HFF-Myc (cell line): ENCODE measurements at regions not wholly inside any gene's neighbourhood (a gene's known extent, or its start where the extent isn't known, plus 50 kb on each side); places are given as distances from the start of the nearest gene placed in this dataset.

Source experiments
- DNase-seq: peaks from one replicate; pipeline ENCODE4 v3.0.0-alpha.2; 2011; ENCODE audit warnings: low read depth; ENCODE audit errors: extremely low read depth
- H3K4me3 ChIP-seq: replicated peaks from 2 replicates; pipeline ENCODE4 v1.5.1; 2011; ENCODE audit warnings: low read depth, mild to moderate bottlenecking, control low read depth, low read length
- TF ChIP-seq, protein P1 (sequence below): IDR thresholded peaks from 2 replicates; pipeline ENCODE4 v1.5.1; 2012; ENCODE audit warnings: mild to moderate bottlenecking, low read depth, low read length, control low read depth; ENCODE audit errors: missing control alignments

- H3K4me3 ChIP-seq, result no peak overlapping the region
- no peak for DNase-seq
- TF ChIP-seq, protein P1, sequence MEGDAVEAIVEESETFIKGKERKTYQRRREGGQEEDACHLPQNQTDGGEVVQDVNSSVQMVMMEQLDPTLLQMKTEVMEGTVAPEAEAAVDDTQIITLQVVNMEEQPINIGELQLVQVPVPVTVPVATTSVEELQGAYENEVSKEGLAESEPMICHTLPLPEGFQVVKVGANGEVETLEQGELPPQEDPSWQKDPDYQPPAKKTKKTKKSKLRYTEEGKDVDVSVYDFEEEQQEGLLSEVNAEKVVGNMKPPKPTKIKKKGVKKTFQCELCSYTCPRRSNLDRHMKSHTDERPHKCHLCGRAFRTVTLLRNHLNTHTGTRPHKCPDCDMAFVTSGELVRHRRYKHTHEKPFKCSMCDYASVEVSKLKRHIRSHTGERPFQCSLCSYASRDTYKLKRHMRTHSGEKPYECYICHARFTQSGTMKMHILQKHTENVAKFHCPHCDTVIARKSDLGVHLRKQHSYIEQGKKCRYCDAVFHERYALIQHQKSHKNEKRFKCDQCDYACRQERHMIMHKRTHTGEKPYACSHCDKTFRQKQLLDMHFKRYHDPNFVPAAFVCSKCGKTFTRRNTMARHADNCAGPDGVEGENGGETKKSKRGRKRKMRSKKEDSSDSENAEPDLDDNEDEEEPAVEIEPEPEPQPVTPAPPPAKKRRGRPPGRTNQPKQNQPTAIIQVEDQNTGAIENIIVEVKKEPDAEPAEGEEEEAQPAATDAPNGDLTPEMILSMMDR, result no peak
Measured at GRCh38 chr5:171684169-171684568, 101.4 kb upstream of the SMIM23 start.

DNA sequence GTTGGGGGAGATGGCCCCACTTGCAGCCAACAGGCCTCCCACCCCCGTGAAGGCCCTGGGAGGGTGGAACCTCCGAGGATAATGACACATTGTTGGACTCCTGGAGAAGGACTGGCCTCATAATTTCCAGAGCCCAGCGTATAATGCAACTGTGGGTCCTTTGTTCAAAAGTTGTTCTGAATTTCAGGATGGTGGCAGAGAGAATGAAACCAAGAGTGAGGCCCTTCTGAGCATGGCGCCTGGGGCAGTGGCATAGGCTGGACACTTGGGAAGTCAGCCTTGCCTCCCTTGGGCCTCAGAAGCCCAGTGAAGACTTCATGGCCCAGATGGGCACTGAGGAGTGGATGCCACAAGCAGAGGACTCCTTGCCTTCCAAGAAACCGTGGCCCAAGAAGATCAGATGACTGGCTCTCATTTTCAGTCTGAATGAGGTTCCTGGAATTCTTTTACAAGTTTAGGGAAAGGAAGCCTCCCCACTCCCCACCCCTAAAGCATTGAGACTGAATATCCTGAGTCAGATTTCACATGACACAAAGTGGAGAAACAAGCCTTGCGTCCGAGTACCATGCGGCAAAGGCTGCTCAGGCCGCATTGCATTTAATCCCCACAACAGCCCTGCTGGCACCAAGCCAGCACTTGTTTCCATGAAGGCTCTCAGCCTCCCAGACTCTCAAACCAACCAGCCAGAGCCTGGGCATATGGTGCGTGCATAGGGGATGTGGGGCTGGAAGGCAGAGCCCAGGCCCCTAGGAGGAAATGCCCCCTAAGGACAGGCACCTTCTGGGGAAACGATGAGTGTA is 96.7 kb upstream of the SMIM23 start:
- no peak overlapping the region for H3K4me3 ChIP-seq
- DNase-seq, result no peak
- TF ChIP-seq, protein P1, result no peak

- TF ChIP-seq, protein P1, result no peak
- DNase-seq, result no peak
Measured at GRCh38 chr5:171689853-171690417, 95.7 kb upstream of the SMIM23 start.

GRCh38 chr5:171692107-171692506 is 93.5 kb upstream of the SMIM23 start:
- no peak for DNase-seq

More at GRCh38 chr5:171689853-171690417, 95.7 kb upstream of the SMIM23 start:
- H3K4me3 ChIP-seq, result no peak overlapping the region

DNA sequence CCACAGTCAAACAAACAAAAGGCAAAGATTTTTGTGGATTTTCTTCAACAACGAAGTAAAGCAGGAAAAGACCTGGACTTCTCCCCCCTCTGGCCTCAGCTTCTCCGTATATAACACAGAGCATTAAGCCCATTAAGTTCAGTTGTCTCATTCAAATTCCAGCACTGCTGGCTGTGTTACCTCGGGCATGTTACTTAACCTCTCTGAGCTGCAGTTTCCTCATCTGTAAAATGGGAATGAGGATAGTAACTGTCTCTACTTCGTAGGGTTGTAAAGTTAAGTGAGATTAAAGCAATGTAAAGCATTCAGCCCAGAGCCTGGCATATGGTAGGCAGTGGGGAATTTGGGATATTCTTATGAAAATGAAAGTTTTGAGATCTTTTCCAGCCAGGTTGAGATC is 92.7 kb upstream of the SMIM23 start:
- DNase-seq, result no peak
- TF ChIP-seq, protein P1, result no peak
- H3K4me3 ChIP-seq, result no peak overlapping the region

More at GRCh38 chr5:171692107-171692506, 93.5 kb upstream of the SMIM23 start:
- no peak overlapping the region for H3K4me3 ChIP-seq
- TF ChIP-seq, protein P1, result no peak

DNA sequence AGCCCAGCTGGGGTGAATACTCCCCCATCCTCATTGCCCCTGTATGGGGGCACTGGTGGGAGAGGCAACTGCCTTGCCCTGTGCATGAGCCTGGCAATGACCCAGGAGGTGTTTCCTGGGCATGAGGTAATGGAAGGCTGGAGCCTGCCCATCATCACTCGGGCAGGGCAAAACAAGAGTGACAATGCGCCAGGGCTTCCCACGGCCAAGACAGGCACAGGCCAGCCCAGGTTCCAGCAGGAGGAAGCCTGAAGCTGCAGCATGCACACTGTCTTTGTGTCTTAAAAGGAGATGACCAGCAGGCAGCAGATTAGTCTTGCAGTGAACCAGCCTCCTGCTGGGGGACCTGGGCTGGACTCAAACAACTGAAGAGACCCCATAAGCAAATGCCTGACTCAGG is 92.2 kb upstream of the SMIM23 start:
- H3K4me3 ChIP-seq, result no peak overlapping the region
- TF ChIP-seq, protein P1, result no peak
- DNase-seq, result no peak

GRCh38 chr5:171695804-171696203 is 89.8 kb upstream of the SMIM23 start:
- no peak overlapping the region for H3K4me3 ChIP-seq
- TF ChIP-seq, protein P1, result no peak
- no peak for DNase-seq
